NCI-H2196 (cell line): ENCODE measurements at regions not wholly inside any gene's neighbourhood (a gene's known extent, or its start where the extent isn't known, plus 50 kb on each side); places are given as distances from the start of the nearest gene placed in this dataset.

Experiments used
- DNase-seq: peaks from one replicate; lab custom pipeline; 2025; ENCODE audit not compliant: unreplicated experiment; lab: John Stamatoyannopoulos, UW

GRCh38 chr5:164362835-164363234, 857.4 kb downstream of the MAT2B start:
- no peak for DNase-seq

DNA sequence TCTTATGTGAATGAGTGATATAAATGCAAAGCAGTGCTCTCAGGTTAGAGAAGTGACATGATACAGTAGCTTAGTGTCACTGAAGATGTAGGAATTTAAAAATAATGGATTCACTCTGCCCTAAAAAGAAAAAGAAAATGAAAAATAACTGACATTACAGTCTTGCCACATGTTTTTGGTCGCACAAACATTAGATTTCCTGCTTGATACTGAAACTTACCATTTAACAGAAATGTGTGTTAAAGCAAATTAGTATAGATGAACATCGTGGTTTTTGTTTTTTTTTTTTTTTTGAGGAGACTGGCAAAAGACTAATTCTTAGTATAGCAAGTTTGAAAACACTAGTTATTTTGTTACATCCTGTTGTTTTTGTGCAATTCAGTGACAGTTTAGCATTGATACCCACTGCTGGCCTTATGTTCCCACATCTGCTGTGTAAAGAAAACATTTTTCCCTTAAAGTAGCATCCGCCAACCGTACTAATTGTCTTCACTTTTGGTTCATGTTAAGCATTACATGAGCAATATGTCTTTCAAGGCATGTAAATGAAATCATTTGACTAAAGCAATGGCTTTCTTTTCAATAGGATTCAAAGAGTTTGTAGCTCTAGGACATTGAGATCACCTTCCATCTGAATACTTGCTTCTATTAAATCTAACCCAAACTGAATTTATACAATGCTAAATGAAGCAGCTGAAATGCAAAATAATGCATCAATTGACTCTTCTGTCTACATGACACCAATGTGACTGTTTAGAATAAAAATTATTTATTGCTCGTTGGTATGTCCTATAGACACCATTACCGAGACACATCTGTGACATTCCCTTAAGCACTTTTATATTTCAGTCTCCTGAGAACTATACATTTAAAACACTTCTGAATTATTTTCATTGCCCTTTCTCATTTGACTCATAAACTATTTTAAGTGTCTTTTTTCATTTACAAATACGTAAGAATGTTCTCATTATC, 859.1 kb downstream of the MAT2B start:
- DNase-seq: no peak

DNA sequence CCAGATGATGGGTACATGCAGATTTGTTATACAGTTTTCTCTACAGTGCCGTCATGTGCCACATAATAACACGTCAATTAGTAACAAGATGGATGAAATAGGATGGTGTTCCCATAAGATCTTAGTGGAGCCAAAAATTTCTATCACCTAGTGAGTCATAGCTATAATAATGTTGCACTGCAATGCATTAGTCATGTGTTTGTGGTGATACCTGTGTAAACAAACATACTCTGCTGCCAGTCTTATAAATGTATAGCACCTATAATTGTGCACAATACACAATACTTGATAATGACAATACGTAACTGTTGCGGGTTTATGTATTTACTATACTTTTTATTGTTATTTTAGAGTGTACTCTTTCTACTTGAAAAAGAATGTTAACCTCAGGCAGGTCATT, 865.4 kb downstream of the MAT2B start:
- no peak for DNase-seq

DNA sequence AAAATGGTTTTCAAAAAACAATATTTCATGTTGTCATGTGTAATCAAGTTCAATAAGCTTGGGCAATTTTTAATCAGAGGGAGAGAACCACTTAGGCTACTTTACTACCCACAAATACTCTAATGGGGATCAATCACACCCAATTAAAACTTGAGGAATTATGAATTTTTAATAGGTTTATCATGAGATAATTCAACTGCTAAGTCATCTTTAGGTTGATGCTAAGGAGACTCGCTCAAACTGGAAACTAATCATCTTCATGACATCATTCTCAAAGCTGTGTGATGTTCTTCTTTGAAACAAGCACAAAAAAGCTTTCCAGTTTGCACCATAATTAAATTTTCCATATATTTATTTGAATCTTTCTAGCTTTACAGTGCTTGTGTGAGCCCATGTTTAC, 867.5 kb downstream of the MAT2B start:
- DNase-seq: no peak

DNA sequence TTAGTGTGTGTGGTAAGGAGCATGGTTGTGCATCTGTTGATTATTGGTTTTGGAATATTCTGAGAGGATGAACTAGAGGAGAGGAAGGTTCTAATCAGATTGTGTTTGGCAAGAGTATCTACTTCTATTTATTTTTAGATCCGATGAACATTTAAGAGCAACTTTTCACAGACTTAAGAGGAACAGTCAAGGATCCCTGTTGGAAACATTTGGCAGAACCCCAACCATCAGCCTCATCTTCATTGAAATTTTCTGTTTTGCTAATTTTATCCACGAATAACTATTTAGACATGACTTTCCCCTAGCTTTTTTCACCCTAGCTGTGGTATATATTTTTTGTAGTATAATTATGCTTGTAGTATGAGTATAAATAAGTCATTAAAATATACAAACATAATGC, 868.5 kb downstream of the MAT2B start:
- no peak for DNase-seq

GRCh38 chr5:164375051-164375450, 869.6 kb downstream of the MAT2B start:
- DNase-seq: no peak

GRCh38 chr5:164376843-164377242, 871.4 kb downstream of the MAT2B start:
- no peak for DNase-seq

DNA sequence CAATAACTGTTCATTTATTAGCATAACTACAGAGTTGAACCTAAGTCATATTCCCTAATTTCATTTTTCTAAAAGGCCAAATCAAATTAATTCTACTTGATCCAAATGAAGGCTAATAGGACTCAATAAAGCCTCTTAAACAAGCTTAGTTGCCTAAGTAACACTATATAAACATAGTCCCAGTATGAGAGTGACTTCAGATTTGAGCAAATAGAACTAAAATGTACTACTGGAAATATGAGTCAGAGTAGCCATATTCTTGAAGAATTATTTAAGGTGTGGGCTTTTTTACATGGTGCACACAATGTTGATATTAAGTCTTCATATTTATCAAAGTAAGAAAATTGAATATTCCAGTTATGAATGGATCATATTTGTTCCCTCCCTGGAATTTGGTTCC, 872.3 kb downstream of the MAT2B start:
- no peak for DNase-seq

GRCh38 chr5:164383662-164384061, 878.2 kb downstream of the MAT2B start:
- DNase-seq: no peak

DNA sequence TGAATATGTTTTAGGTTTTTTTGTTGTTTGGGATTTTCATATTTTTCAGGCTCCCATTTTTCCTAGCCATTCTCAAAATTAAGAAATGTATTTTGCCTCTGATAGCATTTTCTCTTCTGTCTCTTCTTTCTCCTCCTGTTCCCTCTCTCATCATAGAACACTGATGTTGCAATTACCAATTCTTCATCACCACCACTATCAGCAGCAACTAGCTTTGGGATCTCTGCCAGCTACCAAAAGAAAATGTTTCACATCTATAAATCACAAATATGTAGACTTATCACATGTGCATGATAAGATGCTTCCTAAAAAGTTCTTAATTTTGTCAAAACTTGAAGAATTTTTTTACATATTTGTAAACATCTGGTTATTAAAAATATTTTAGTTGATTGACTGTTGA, 887.1 kb downstream of the MAT2B start:
- no peak for DNase-seq

GRCh38 chr5:164394686-164395194, 889.3 kb downstream of the MAT2B start:
- no peak for DNase-seq

DNA sequence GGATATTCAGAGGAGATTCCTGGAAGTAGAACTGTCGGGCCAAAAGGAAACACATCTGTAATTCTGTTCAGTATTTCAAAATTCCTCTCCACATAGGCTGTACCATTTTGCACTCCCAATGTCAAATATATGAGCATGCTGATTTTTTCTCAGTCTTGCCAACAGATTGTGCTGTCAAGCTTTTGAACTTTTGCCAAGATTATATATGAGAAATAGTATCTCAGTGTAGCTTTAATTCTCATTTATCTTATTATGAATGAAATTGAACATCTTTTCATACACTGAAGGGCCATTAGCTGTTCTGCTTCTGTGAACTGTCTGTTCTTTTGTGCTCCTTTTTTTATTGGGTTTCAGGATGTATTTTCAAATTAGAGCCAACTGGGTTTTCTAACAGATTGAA, 907.1 kb downstream of the MAT2B start:
- DNase-seq: no peak

- DNase-seq: no peak
These were observed 914.7 kb downstream of the MAT2B start for GRCh38 chr5:164420161-164420560.

GRCh38 chr5:164422400-164422799, 917.0 kb downstream of the MAT2B start:
- no peak for DNase-seq

DNA sequence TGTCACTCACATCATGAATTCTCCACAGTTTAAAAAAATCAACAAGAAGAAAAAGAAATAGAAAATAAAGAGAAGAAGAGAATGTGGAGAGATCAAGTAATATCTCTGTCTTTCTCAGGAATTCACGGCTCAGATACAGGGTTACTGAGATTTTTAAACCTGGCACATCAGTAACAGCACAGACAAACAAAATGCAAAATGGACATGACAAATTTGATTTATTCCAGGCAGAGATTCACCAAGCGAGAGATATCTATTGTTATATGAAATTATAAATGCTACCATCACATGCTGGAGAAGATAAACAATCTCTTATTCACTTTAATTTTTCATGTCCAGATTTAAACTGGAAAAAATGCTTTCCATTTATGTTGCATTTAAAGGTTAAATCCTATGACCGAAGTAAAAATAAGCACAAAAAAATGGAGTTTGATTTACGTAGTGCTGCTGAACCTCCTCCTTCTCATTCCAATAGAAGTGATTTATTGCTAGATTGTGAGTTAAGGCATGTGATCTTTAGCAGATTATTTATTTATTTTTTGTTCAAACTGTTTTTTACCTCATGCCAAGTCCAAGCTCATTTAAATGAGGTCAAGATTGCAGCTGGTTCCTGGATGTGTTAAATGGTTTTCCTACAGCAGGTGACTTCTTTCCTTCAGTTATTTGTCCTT, 926.4 kb downstream of the MAT2B start:
- DNase-seq: no peak

- DNase-seq: no peak
These were observed 927.9 kb downstream of the MAT2B start for GRCh38 chr5:164433106-164433870.

GRCh38 chr5:164435576-164435975, 930.2 kb downstream of the MAT2B start:
- DNase-seq: no peak

DNA sequence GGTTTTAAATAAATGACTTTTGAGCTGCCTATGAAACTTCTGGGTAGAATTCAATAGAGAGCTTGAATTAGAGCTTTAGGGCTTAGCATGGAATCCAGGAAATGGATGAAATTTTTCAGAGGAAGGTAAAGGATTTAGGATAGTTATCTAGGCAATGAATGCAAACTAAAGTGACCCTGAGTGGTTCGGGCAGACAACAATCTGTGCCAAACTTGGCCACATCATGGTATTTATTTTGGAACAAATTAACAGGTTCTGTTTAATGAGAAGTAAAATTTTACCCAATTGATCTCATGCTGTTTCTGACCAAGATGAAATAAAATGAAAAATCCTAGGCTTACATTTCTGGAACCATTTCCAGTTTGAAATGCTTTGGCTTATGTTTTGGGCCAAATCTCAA, 934.4 kb downstream of the MAT2B start:
- no peak for DNase-seq

GRCh38 chr5:164449460-164449859, 944.0 kb downstream of the MAT2B start:
- DNase-seq: no peak

- DNase-seq: no peak
These were observed 960.6 kb downstream of the MAT2B start for GRCh38 chr5:164466033-164466432.

GRCh38 chr5:164470312-164470711, 964.9 kb downstream of the MAT2B start:
- DNase-seq: no peak
